ENCODE measurements at regions not wholly inside any gene's neighbourhood (a gene's known extent, or its start where the extent isn't known, plus 50 kb on each side); places are given as distances from the start of the nearest gene placed in this dataset.

- TF ChIP-seq CTCF (IDR thresholded peaks at IDR 0.05; ENCODE audit: insufficient read depth, low read length, poor library complexity, severe bottlenecking) = no peak
- H3K4me3 ChIP-seq (replicated peaks; ENCODE audit: low read depth, low read length) = no peak overlapping the region
- DNase-seq (ENCODE audit: extremely low read depth, insufficient read length) = no peak
- no peaks in the 10 kb centered on the region for H3K36me3 ChIP-seq (ENCODE audit: control insufficient read depth, insufficient read depth, low read length)
- no peaks in the 10 kb centered on the region for H3K27me3 ChIP-seq (replicated peaks; ENCODE audit: control insufficient read depth, insufficient read depth, low read length)
Measured at GRCh38 chr5:39665328-39665727, 240.5 kb upstream of the DAB2 start.

GRCh38 chr5:39662945-39663344 is 238.2 kb upstream of the DAB2 start:
- no peak for DNase-seq (ENCODE audit: extremely low read depth, insufficient read length)
- no peaks in the 10 kb centered on the region for H3K27me3 ChIP-seq (replicated peaks; ENCODE audit: control insufficient read depth, insufficient read depth, low read length)
- no peak overlapping the region for H3K4me3 ChIP-seq (replicated peaks; ENCODE audit: low read depth, low read length)
- no peaks in the 10 kb centered on the region for H3K36me3 ChIP-seq (ENCODE audit: control insufficient read depth, insufficient read depth, low read length)
- TF ChIP-seq CTCF (IDR thresholded peaks at IDR 0.05; ENCODE audit: insufficient read depth, low read length, poor library complexity, severe bottlenecking) = no peak

GRCh38 chr5:39661026-39661779 is 236.4 kb upstream of the DAB2 start:
- H3K36me3 ChIP-seq (ENCODE audit: control insufficient read depth, insufficient read depth, low read length) = no peaks in the 10 kb centered on the region
- TF ChIP-seq CTCF (IDR thresholded peaks at IDR 0.05; ENCODE audit: insufficient read depth, low read length, poor library complexity, severe bottlenecking) = no peak
- no peak for DNase-seq (ENCODE audit: extremely low read depth, insufficient read length)
- no peak overlapping the region for H3K4me3 ChIP-seq (replicated peaks; ENCODE audit: low read depth, low read length)
- H3K27me3 ChIP-seq (replicated peaks; ENCODE audit: control insufficient read depth, insufficient read depth, low read length) = no peaks in the 10 kb centered on the region

- no peak overlapping the region for H3K4me3 ChIP-seq (replicated peaks; ENCODE audit: low read depth, low read length)
- no peaks in the 10 kb centered on the region for H3K27me3 ChIP-seq (replicated peaks; ENCODE audit: control insufficient read depth, insufficient read depth, low read length)
- TF ChIP-seq CTCF (IDR thresholded peaks at IDR 0.05; ENCODE audit: insufficient read depth, low read length, poor library complexity, severe bottlenecking) = no peak
- DNase-seq (ENCODE audit: extremely low read depth, insufficient read length) = no peak
- no peaks in the 10 kb centered on the region for H3K36me3 ChIP-seq (ENCODE audit: control insufficient read depth, insufficient read depth, low read length)
Measured at GRCh38 chr5:39660020-39660419, 235.2 kb upstream of the DAB2 start.

GRCh38 chr5:39658866-39659265 is 234.1 kb upstream of the DAB2 start:
- Histone ChIP-seq H3K27me3 (replicated peaks; ENCODE audit: control insufficient read depth, insufficient read depth, low read length) (no peaks in the 10 kb centered on the region), H3K4me3 (replicated peaks; ENCODE audit: low read depth, low read length) (no peak overlapping the region)

More at GRCh38 chr5:39658866-39659265, 234.1 kb upstream of the DAB2 start:
- H3K36me3 ChIP-seq (ENCODE audit: control insufficient read depth, insufficient read depth, low read length) = no peaks in the 10 kb centered on the region
- TF ChIP-seq CTCF (IDR thresholded peaks at IDR 0.05; ENCODE audit: insufficient read depth, low read length, poor library complexity, severe bottlenecking) = no peak
- no peak for DNase-seq (ENCODE audit: extremely low read depth, insufficient read length)
